ENCODE measurements at regions not wholly inside any gene's neighbourhood (a gene's known extent, or its start where the extent isn't known, plus 50 kb on each side); places are given as distances from the start of the nearest gene placed in this dataset.

- TF ChIP-seq CTCF (IDR thresholded peaks at IDR 0.05) (no peak), POLR2A (IDR thresholded peaks at IDR 0.05) (no peak), POLR2AphosphoS5 (IDR thresholded peaks at IDR 0.05) (no peak)
These were observed 124.4 kb upstream of the GORAB start for GRCh38 chr1:170407581-170407980.

All from gastroesophageal sphincter (tissue), 3 donors.